Ascending aorta (tissue), 2 donors: ENCODE measurements at regions not wholly inside any gene's neighbourhood (a gene's known extent, or its start where the extent isn't known, plus 50 kb on each side); places are given as distances from the start of the nearest gene placed in this dataset.

Experiments
- DNase-seq, 2 donors: peaks; one replicate each; pipeline ENCODE4 v3.0.0-alpha.2; 2019; ENCODE audit warnings: low spot score in 2 of 2
- H3K27ac ChIP-seq, 2 donors: fragments of 200-600 bp; sonication (generic); one replicate each; pipeline ENCODE4 v1.5.1; 2016 to 2017; ENCODE audit warnings: mild to moderate bottlenecking in 1 of 2
- H3K27me3 ChIP-seq: fragments of 200-600 bp; sonication (generic); one replicate; pipeline ENCODE4 v1.5.1; 2017
- H3K36me3 ChIP-seq, 2 donors: fragments of 200-600 bp; sonication (generic); one replicate each; pipeline ENCODE4 v1.5.1; 2016
- H3K4me1 ChIP-seq, 2 donors: fragments of 200-600 bp; sonication (generic); one replicate each; pipeline ENCODE4 v1.5.1; 2016 to 2017; ENCODE audit warnings: mild to moderate bottlenecking in 1 of 2
- H3K4me3 ChIP-seq, 2 donors: fragments of 200-600 bp; sonication (generic); one replicate each; pipeline ENCODE4 v1.5.1; 2016 to 2017; ENCODE audit warnings: mild to moderate bottlenecking in 1 of 2
- H3K9me3 ChIP-seq, 2 donors: fragments of 200-600 bp; sonication (generic); one replicate each; pipeline ENCODE4 v1.5.1; 2016
- CTCF ChIP-seq, 3 experiments: fragments of 200-600 bp in 2 of 3; fragments of 450-650 bp in 1 of 3; sonication (generic) in 2 of 3; IDR thresholded peaks; one replicate each; pipeline ENCODE4 v1.5.1; 2016 to 2019; ENCODE audit warnings: antibody characterized with exemption in 3 of 3, mild to moderate bottlenecking in 1 of 3, moderate library complexity in 1 of 3
- intact Hi-C: fragments of 100-400 bp; cut with DNase I; formaldehyde crosslinking; loops from one replicate; pipeline ENCODE4 v1.15.1; 2023

GRCh38 chr2:146591908-146592307, 1252.9 kb upstream of the ACVR2A start:
- no peaks in the 10 kb centered on the region for H3K9me3 ChIP-seq
- intact Hi-C loops = no loop called here
- no peaks in the 10 kb centered on the region for H3K27me3 ChIP-seq
- no peak overlapping the region for H3K4me3 ChIP-seq
- H3K27ac ChIP-seq = no peak overlapping the region
- DNase-seq = no peak
- H3K4me1 ChIP-seq = no peaks in the 10 kb centered on the region
- H3K36me3 ChIP-seq = no peaks in the 10 kb centered on the region
- no peak for TF ChIP-seq CTCF (IDR thresholded peaks at IDR 0.05)

GRCh38 chr2:146587291-146587713, 1257.5 kb upstream of the ACVR2A start:
- Histone ChIP-seq H3K9me3 (no peaks in the 10 kb centered on the region), H3K27me3 (no peaks in the 10 kb centered on the region), H3K36me3 (no peaks in the 10 kb centered on the region), H3K27ac (no peak overlapping the region), H3K4me1 (no peaks in the 10 kb centered on the region), H3K4me3 (no peak overlapping the region)
- intact Hi-C loops = no loop called here
- DNase-seq = no peak
- TF ChIP-seq CTCF (IDR thresholded peaks at IDR 0.05) = no peak

GRCh38 chr2:146584316-146584715, 1260.5 kb upstream of the ACVR2A start:
- Histone ChIP-seq H3K4me1 (no peaks in the 10 kb centered on the region), H3K9me3 (no peaks in the 10 kb centered on the region), H3K4me3 (no peak overlapping the region), H3K36me3 (no peaks in the 10 kb centered on the region), H3K27me3 (no peaks in the 10 kb centered on the region), H3K27ac (no peak overlapping the region)
- no peak for TF ChIP-seq CTCF (IDR thresholded peaks at IDR 0.05)
- intact Hi-C loops = no loop called here
- no peak for DNase-seq

GRCh38 chr2:146579147-146579930, 1265.5 kb upstream of the ACVR2A start:
- Histone ChIP-seq H3K4me1 (no peaks in the 10 kb centered on the region), H3K36me3 (no peaks in the 10 kb centered on the region), H3K9me3 (no peaks in the 10 kb centered on the region), H3K4me3 (no peak overlapping the region), H3K27ac (no peak overlapping the region), H3K27me3 (no peaks in the 10 kb centered on the region)
- intact Hi-C loops = no loop called here
- DNase-seq = no peak
- no peak for TF ChIP-seq CTCF (IDR thresholded peaks at IDR 0.05)

GRCh38 chr2:146576339-146577111, 1268.3 kb upstream of the ACVR2A start:
- H3K4me3 ChIP-seq = no peak overlapping the region
- no peaks in the 10 kb centered on the region for H3K9me3 ChIP-seq
- intact Hi-C loops = no loop called here
- no peak for DNase-seq
- H3K27ac ChIP-seq = no peak overlapping the region
- H3K36me3 ChIP-seq = no peaks in the 10 kb centered on the region
- H3K27me3 ChIP-seq = no peaks in the 10 kb centered on the region
- no peaks in the 10 kb centered on the region for H3K4me1 ChIP-seq
- no peak for TF ChIP-seq CTCF (IDR thresholded peaks at IDR 0.05)
